Activated T-cell treated with anti-CD3 and anti-CD28 coated beads, Interleukin-2, amount 50 U/mL, for 1 hour (primary cell): ENCODE measurements at regions not wholly inside any gene's neighbourhood (a gene's known extent, or its start where the extent isn't known, plus 50 kb on each side); places are given as distances from the start of the nearest gene placed in this dataset.
"Not testable (repeated sequence)": the region's sequence is repeated elsewhere in the genome, so short reads cannot be mapped to it uniquely, and the experiment has no call there.

Experiments
- DNase-seq: peaks from one replicate; pipeline ENCODE4 v3.0.0-alpha.2; 2020

GRCh38 chr2:242054881-242055801 lies 185.6 kb downstream of the RTP5 start:
- DNase-seq = no peak

GRCh38 chr2:242056026-242056425 lies 186.5 kb downstream of the RTP5 start:
- no peak for DNase-seq

- DNase-seq = no peak
These were observed 187.3 kb downstream of the RTP5 start for GRCh38 chr2:242056785-242057184.

- DNase-seq = no peak
These were observed 188.0 kb downstream of the RTP5 start for GRCh38 chr2:242057379-242058040.

GRCh38 chr2:242058116-242058680 lies 188.7 kb downstream of the RTP5 start:
- DNase-seq = no peak

- no peak for DNase-seq
These were observed 190.0 kb downstream of the RTP5 start for GRCh38 chr2:242059566-242059965.

GRCh38 chr2:242060212-242060835 lies 190.8 kb downstream of the RTP5 start:
- DNase-seq = no peak

- DNase-seq = not testable (repeated sequence)
These were observed 192.4 kb downstream of the RTP5 start for GRCh38 chr2:242061930-242062329.

GRCh38 chr2:242063436-242063835 lies 193.9 kb downstream of the RTP5 start:
- no peak for DNase-seq

- DNase-seq = no peak
These were observed 194.3 kb downstream of the RTP5 start for GRCh38 chr2:242063850-242064249.

- no peak for DNase-seq
These were observed 195.1 kb downstream of the RTP5 start for GRCh38 chr2:242064364-242065250.

GRCh38 chr2:242065426-242065825 lies 195.9 kb downstream of the RTP5 start:
- DNase-seq = no peak

- DNase-seq = no peak
These were observed 199.5 kb downstream of the RTP5 start for GRCh38 chr2:242069018-242069417.

- not testable (repeated sequence) for DNase-seq
These were observed 200.4 kb downstream of the RTP5 start for GRCh38 chr2:242069938-242070395.

GRCh38 chr2:242070726-242071125 lies 201.2 kb downstream of the RTP5 start:
- DNase-seq = not testable (repeated sequence)

GRCh38 chr2:242071377-242071776 lies 201.8 kb downstream of the RTP5 start:
- DNase-seq = not testable (repeated sequence)

- not testable (repeated sequence) for DNase-seq
These were observed 202.4 kb downstream of the RTP5 start for GRCh38 chr2:242071936-242072335.

- DNase-seq = no peak
These were observed 205.6 kb downstream of the RTP5 start for GRCh38 chr2:242075168-242075567.

GRCh38 chr2:242075696-242076095 lies 206.2 kb downstream of the RTP5 start:
- no peak for DNase-seq

GRCh38 chr2:242076184-242076583 lies 206.7 kb downstream of the RTP5 start:
- DNase-seq = not testable (repeated sequence)

GRCh38 chr2:242078426-242078825 lies 208.9 kb downstream of the RTP5 start:
- not testable (repeated sequence) for DNase-seq

- DNase-seq = not testable (repeated sequence)
These were observed 210.3 kb downstream of the RTP5 start for GRCh38 chr2:242079792-242080191.
